ENCODE measurements at regions not wholly inside any gene's neighbourhood (a gene's known extent, or its start where the extent isn't known, plus 50 kb on each side); places are given as distances from the start of the nearest gene placed in this dataset.

DNA sequence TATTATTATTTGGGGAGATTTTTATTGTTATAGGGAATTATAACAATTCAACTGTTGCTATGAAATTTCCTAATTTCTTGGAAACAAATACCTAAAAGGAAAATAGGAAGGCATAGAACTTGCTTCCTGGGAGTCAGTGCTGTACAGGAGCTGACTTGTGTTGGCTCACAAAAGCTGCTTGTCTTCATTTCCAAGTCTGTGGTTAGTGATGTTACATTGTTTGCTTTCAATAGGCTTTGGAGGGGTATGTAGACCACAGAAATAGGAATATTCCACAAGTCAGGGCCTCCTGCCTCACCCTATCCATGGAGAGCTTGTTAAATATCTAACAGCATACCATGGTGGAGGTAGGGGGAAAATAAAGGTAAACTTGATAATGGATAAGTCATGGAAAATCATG, 688.9 kb upstream of the FAM98A start:
- TF ChIP-seq POLR2A (IDR thresholded peaks at IDR 0.05; ENCODE audit: low read depth, low read length) = no peak
- no peak for TF ChIP-seq POLR2AphosphoS5 (IDR thresholded peaks at IDR 0.05; ENCODE audit: low read depth, low read length)
